GM12891 (cell line): ENCODE measurements at regions not wholly inside any gene's neighbourhood (a gene's known extent, or its start where the extent isn't known, plus 50 kb on each side); places are given as distances from the start of the nearest gene placed in this dataset.

Experiments
- POLR2A ChIP-seq: IDR thresholded peaks from 2 replicates; pipeline ENCODE4 v1.6.1; 2011; ENCODE audit warnings: low read depth, low read length, control low read depth
- POLR2AphosphoS5 ChIP-seq: IDR thresholded peaks from 2 replicates; pipeline ENCODE4 v1.6.1; 2011; ENCODE audit warnings: low read depth, low read length, control low read depth

DNA sequence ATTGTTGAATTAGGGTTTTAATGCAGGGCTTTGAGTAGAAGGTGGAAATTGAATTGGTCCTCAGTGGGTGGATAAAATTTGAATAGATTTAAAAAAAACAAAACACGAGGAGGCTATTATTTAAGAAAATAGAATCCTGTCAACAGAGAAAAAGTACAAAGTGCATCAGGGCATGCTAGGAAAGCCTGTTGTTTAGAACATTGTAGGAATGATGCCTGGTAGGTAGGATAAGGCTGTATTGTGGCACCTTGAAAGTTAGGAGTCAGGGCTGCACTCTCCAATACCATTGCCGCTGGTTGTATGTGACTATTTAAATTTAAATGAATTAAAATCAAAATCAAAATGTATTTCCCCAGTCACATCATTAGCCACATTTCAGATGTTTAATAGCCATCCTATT, 363.9 kb downstream of the UTRN start:
- no peak for TF ChIP-seq POLR2AphosphoS5
- no peak for TF ChIP-seq POLR2A
